GM12878 (cell line): ENCODE measurements at regions not wholly inside any gene's neighbourhood (a gene's known extent, or its start where the extent isn't known, plus 50 kb on each side); places are given as distances from the start of the nearest gene placed in this dataset.

Experiments
- ATAC-seq: fragments of 200-7000 bp; cut with Tn5 transposase; 3 replicates; pipeline ENCODE4 v1.9.1; 2020; ENCODE audit warnings: mild to moderate bottlenecking, moderate library complexity
- BruUV-seq: library from RNA; stranded (reverse); fragments of 400-500 nt; replicated peaks from 2 replicates; lab custom pipeline; 2021; lab: Mats Ljungman, UMichigan
- CTCF ChIA-PET: fragments of 300-600 bp; sonication (Branson Sonifier 250); formaldehyde crosslinking; extraction: SDS; loops from one replicate; lab custom pipeline; 2021; ENCODE audit warnings: inconsistent platforms; lab: Yijun Ruan, JAX
- POLR2A ChIA-PET: fragments of 350-600 bp; formaldehyde crosslinking; extraction: SDS; loops from one replicate; lab custom pipeline; 2021; ENCODE audit warnings: inconsistent platforms; lab: Charles Lee
- RAD21 ChIA-PET: fragments of 300-600 bp; sonication (Branson Sonifier 250); formaldehyde crosslinking; loops from one replicate; lab custom pipeline; 2023; ENCODE audit warnings: antibody characterized with exemption; ENCODE audit not compliant: unreplicated experiment; lab: Charles Lee
- SMC1A ChIA-PET: fragments of 300-600 bp; sonication (Branson Sonifier 250); formaldehyde crosslinking; loops from one replicate; lab custom pipeline; 2023; ENCODE audit not compliant: unreplicated experiment, uncharacterized antibody; lab: Charles Lee
- DNase-seq: peaks from one replicate; pipeline ENCODE4 v3.0.0-alpha.2; 2011; ENCODE audit warnings: low read depth, low spot score
- FAIRE-seq: peaks from 3 replicates; lab custom pipeline; 2011; peaks lifted over from hg19 to GRCh38; lab: Jason Lieb, UNC
- H2AFZ ChIP-seq: 2 replicates; pipeline ENCODE4 v1.6.0; 2011; ENCODE audit warnings: low read depth, low read length, control low read depth; ENCODE audit not compliant: control insufficient read depth
- H3K27ac ChIP-seq: 2 replicates; pipeline ENCODE4 v1.5.1; 2011; ENCODE audit warnings: control low read depth; ENCODE audit not compliant: control insufficient read depth, insufficient read depth
- H3K27me3 ChIP-seq, 2 experiments: replicated peaks in 1 of 2; 2 replicates each; pipeline versions ENCODE4 v1.6.0 to v1.6.1; 2011; ENCODE audit warnings: low read length in 1 of 2; ENCODE audit not compliant: control insufficient read depth in 2 of 2, insufficient read depth in 2 of 2
- H3K36me3 ChIP-seq, 2 experiments: 2 replicates each; pipeline ENCODE4 v1.5.1; 2011; ENCODE audit warnings: low read length in 1 of 2; ENCODE audit not compliant: control insufficient read depth in 2 of 2, insufficient read depth in 2 of 2
- H3K4me1 ChIP-seq: 2 replicates; pipeline ENCODE4 v1.6.1; 2011; ENCODE audit warnings: mild to moderate bottlenecking, low read length, moderate library complexity, mixed read lengths; ENCODE audit not compliant: control insufficient read depth, insufficient read depth
- H3K4me2 ChIP-seq: 2 replicates; pipeline ENCODE4 v1.6.0; 2011; ENCODE audit warnings: control low read depth; ENCODE audit not compliant: control insufficient read depth, insufficient read depth
- H3K4me3 ChIP-seq: fragments of 200-600 bp; sonication (generic); 2 replicates; pipeline ENCODE4 v1.5.1; 2016
- H3K79me2 ChIP-seq: 2 replicates; pipeline ENCODE4 v1.6.0; 2011; ENCODE audit warnings: low read length; ENCODE audit not compliant: control insufficient read depth, insufficient read depth
- H3K9ac ChIP-seq: 2 replicates; pipeline ENCODE4 v1.8.0; 2011; ENCODE audit warnings: low read length, control low read depth, mixed read lengths; ENCODE audit not compliant: control insufficient read depth, insufficient read depth
- H3K9me3 ChIP-seq: replicated peaks from 3 replicates; pipeline ENCODE4 v1.5.1; 2011; ENCODE audit warnings: mild to moderate bottlenecking, low read length; ENCODE audit not compliant: control insufficient read depth, insufficient read depth
- H4K20me1 ChIP-seq: 2 replicates; pipeline ENCODE4 v1.6.0; 2011; ENCODE audit not compliant: control insufficient read depth, insufficient read depth
- ASH2L ChIP-seq: fragments of 300-600, 200-600 bp; sonication (generic); IDR thresholded peaks from 2 replicates; pipeline ENCODE4 v1.6.1; 2017; ENCODE audit warnings: low read depth, mild to moderate bottlenecking, borderline replicate concordance
- CBX3 ChIP-seq: fragments of 200-600 bp; sonication (generic); IDR thresholded peaks from 2 replicates; pipeline ENCODE4 v1.6.1; 2016; ENCODE audit warnings: low read depth, borderline replicate concordance
- CHD1 ChIP-seq: IDR thresholded peaks from 2 replicates; pipeline ENCODE4 v1.6.1; 2012; ENCODE audit warnings: low read depth, low read length, improper control_type of control experiment
- CREM ChIP-seq: IDR thresholded peaks from 2 replicates; pipeline ENCODE4 v1.6.1; 2014; ENCODE audit warnings: antibody characterized with exemption, low read depth
- EP300 ChIP-seq, 2 experiments: fragments of 150-350 bp in 1 of 2; IDR thresholded peaks; 2 replicates each; pipeline ENCODE4 v1.6.1; 2011 to 2012; ENCODE audit warnings: low read depth in 2 of 2, low read length in 2 of 2, borderline replicate concordance in 1 of 2, improper control_type of control experiment in 1 of 2, inconsistent platforms in 1 of 2; ENCODE audit not compliant: control insufficient read depth in 1 of 2
- HDAC2 ChIP-seq: fragments of 200-600 bp; sonication (generic); IDR thresholded peaks from 2 replicates; pipeline ENCODE4 v1.6.1; 2017
- KLF5 ChIP-seq: fragments of 450-650 bp; IDR thresholded peaks from 2 replicates; pipeline ENCODE4 v1.6.1; 2014; ENCODE audit warnings: mild to moderate bottlenecking; ENCODE audit not compliant: partially characterized antibody
- MXI1 ChIP-seq: fragments of 150-350 bp; IDR thresholded peaks from 2 replicates; pipeline ENCODE4 v1.6.1; 2011; ENCODE audit warnings: low read depth, mild to moderate bottlenecking, inconsistent platforms, low read length, improper control_type of control experiment
- NR2C1 ChIP-seq: fragments of 450-650 bp; IDR thresholded peaks from 2 replicates; pipeline ENCODE4 v1.6.1; 2017; ENCODE audit warnings: antibody characterized with exemption, mild to moderate bottlenecking, moderate library complexity
- RFX5 ChIP-seq: IDR thresholded peaks from 2 replicates; pipeline ENCODE4 v1.6.1; 2011; ENCODE audit warnings: low read depth, low read length, improper control_type of control experiment
- SMAD1 ChIP-seq: fragments of 450-650 bp; IDR thresholded peaks from 2 replicates; pipeline ENCODE4 v1.6.1; 2018; ENCODE audit warnings: mild to moderate bottlenecking, low read depth; ENCODE audit not compliant: partially characterized antibody
- SMAD5 ChIP-seq: IDR thresholded peaks from 2 replicates; pipeline ENCODE4 v1.6.1; 2016; ENCODE audit warnings: antibody characterized with exemption, low read depth
- SMC3 ChIP-seq: IDR thresholded peaks from 2 replicates; pipeline ENCODE4 v1.6.1; 2011; ENCODE audit warnings: low read length, improper control_type of control experiment, borderline replicate concordance
- ZNF207 ChIP-seq: fragments of 450-650 bp; IDR thresholded peaks from 2 replicates; pipeline ENCODE4 v1.6.1; 2014; ENCODE audit warnings: antibody characterized with exemption, mild to moderate bottlenecking, borderline replicate concordance
- ZNF217 ChIP-seq: fragments of 450-650 bp; IDR thresholded peaks from 2 replicates; pipeline ENCODE4 v1.6.1; 2017; ENCODE audit warnings: antibody characterized with exemption, mild to moderate bottlenecking
- WGBS: methylation state at CpG from one replicate; pipeline ENCODE4 v1.1.6; 2016; ENCODE audit warnings: low lambda C conversion rate; ENCODE audit not compliant: insufficient replicate concordance, insufficient coverage; ENCODE audit errors: missing lambda C conversion rate; 5-methylcytosine and 5-hydroxymethylcytosine counted together
- in situ Hi-C: fragments of 300-500 bp; cut with MboI; formaldehyde crosslinking; loops from 9 replicates; pipeline ENCODE4 v1.14.3; 2018; ENCODE audit warnings: mixed read lengths
- intact Hi-C: fragments of 100-400 bp; cut with micrococcal nuclease; formaldehyde crosslinking; loops from one replicate; pipeline ENCODE4 v1.14.2; 2022; ENCODE audit not compliant: unreplicated experiment
- TF ChIP-seq, protein P1 (sequence below): fragments of 450-650 bp; IDR thresholded peaks from 2 replicates; pipeline ENCODE4 v1.6.1; 2017; ENCODE audit warnings: mild to moderate bottlenecking, low read depth, inconsistent platforms; ENCODE audit not compliant: poor library complexity, severe bottlenecking
- TF ChIP-seq, protein P2 (sequence below): fragments of 450-650 bp; formaldehyde crosslinking; IDR thresholded peaks from 2 replicates; pipeline ENCODE4 v1.5.0; 2022; ENCODE audit warnings: mild to moderate bottlenecking, missing genetic modification characterization
- TF ChIP-seq, protein P3 (sequence below): fragments of 450-650 bp; conservative IDR thresholded peaks from 2 replicates; pipeline ENCODE4 v1.6.1; 2017; ENCODE audit warnings: mild to moderate bottlenecking, moderate library complexity

DNA sequence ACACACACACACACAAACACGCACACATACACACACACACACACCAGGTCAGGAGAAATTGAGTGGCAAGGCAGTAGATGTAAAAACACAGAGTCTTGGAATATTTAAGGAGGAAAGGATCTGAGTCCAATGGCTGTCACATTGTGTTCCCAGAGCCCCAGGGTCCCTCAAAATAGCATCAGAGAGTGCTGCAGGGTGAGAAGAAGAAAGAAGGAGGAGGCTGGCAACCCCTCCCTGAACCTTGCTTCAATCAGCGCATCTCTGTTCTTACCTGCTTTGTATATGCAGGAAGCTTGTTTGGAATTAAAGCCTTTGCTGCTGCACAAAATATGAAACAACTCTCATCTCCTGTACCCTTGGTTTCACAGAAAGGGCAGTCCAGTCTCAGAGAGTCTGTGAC, 406.5 kb downstream of the MIAT start:
- Histone ChIP-seq H3K27me3 (no peaks in the 10 kb centered on the region), H3K9ac (no peak overlapping the region), H3K4me1 (no peaks in the 10 kb centered on the region), H3K4me2 (no peak overlapping the region), H3K79me2 (no peaks in the 10 kb centered on the region), H3K9me3 (no peaks in the 10 kb centered on the region), H3K36me3 (no peaks in the 10 kb centered on the region), H4K20me1 (no peaks in the 10 kb centered on the region), H2AFZ (no peak overlapping the region), H3K4me3 (no peak overlapping the region), H3K27ac (no peak overlapping the region)
- FAIRE-seq (no peak), ATAC-seq (no peak), DNase-seq (no peak)
- BruUV-seq = no TSS peak
- ChIA-PET SMC1A (no interaction called here), POLR2A (no interaction called here), RAD21 (no interaction called here), CTCF (no interaction called here)
- WGBS = 41% methylated on average over 2 of the region's 2 CpGs
- in situ Hi-C loops (no loop called here), intact Hi-C loops (no loop called here)
- TF ChIP-seq KLF5 = no peak
- no peak for TF ChIP-seq SMAD5
- no peak for TF ChIP-seq SMC3
- TF ChIP-seq EP300 (IDR thresholded peaks at IDR 0.05; ENCODE audit: borderline replicate concordance in 1 of 2, control insufficient read depth in 1 of 2, low read depth in 2 of 2, low read length in 2 of 2) = no peak
- TF ChIP-seq ASH2L = no peak
- TF ChIP-seq ZNF217 = no peak
- TF ChIP-seq MXI1 = no peak
- TF ChIP-seq SMAD1 = no peak
- TF ChIP-seq, protein P1, sequence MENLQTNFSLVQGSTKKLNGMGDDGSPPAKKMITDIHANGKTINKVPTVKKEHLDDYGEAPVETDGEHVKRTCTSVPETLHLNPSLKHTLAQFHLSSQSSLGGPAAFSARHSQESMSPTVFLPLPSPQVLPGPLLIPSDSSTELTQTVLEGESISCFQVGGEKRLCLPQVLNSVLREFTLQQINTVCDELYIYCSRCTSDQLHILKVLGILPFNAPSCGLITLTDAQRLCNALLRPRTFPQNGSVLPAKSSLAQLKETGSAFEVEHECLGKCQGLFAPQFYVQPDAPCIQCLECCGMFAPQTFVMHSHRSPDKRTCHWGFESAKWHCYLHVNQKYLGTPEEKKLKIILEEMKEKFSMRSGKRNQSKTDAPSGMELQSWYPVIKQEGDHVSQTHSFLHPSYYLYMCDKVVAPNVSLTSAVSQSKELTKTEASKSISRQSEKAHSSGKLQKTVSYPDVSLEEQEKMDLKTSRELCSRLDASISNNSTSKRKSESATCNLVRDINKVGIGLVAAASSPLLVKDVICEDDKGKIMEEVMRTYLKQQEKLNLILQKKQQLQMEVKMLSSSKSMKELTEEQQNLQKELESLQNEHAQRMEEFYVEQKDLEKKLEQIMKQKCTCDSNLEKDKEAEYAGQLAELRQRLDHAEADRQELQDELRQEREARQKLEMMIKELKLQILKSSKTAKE = no peak
- TF ChIP-seq, protein P2, sequence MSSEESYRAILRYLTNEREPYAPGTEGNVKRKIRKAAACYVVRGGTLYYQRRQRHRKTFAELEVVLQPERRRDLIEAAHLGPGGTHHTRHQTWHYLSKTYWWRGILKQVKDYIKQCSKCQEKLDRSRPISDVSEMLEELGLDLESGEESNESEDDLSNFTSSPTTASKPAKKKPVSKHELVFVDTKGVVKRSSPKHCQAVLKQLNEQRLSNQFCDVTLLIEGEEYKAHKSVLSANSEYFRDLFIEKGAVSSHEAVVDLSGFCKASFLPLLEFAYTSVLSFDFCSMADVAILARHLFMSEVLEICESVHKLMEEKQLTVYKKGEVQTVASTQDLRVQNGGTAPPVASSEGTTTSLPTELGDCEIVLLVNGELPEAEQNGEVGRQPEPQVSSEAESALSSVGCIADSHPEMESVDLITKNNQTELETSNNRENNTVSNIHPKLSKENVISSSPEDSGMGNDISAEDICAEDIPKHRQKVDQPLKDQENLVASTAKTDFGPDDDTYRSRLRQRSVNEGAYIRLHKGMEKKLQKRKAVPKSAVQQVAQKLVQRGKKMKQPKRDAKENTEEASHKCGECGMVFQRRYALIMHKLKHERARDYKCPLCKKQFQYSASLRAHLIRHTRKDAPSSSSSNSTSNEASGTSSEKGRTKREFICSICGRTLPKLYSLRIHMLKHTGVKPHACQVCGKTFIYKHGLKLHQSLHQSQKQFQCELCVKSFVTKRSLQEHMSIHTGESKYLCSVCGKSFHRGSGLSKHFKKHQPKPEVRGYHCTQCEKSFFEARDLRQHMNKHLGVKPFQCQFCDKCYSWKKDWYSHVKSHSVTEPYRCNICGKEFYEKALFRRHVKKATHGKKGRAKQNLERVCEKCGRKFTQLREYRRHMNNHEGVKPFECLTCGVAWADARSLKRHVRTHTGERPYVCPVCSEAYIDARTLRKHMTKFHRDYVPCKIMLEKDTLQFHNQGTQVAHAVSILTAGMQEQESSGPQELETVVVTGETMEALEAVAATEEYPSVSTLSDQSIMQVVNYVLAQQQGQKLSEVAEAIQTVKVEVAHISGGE (CRISPR knock-in tag) = no peak
- no peak for TF ChIP-seq HDAC2
- TF ChIP-seq ZNF207 = no peak
- TF ChIP-seq, protein P3, sequence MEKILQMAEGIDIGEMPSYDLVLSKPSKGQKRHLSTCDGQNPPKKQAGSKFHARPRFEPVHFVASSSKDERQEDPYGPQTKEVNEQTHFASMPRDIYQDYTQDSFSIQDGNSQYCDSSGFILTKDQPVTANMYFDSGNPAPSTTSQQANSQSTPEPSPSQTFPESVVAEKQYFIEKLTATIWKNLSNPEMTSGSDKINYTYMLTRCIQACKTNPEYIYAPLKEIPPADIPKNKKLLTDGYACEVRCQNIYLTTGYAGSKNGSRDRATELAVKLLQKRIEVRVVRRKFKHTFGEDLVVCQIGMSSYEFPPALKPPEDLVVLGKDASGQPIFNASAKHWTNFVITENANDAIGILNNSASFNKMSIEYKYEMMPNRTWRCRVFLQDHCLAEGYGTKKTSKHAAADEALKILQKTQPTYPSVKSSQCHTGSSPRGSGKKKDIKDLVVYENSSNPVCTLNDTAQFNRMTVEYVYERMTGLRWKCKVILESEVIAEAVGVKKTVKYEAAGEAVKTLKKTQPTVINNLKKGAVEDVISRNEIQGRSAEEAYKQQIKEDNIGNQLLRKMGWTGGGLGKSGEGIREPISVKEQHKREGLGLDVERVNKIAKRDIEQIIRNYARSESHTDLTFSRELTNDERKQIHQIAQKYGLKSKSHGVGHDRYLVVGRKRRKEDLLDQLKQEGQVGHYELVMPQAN = no peak
- TF ChIP-seq RFX5 = no peak
- TF ChIP-seq CREM = no peak
- TF ChIP-seq CHD1 = no peak
- TF ChIP-seq CBX3 = no peak
- no peak for TF ChIP-seq NR2C1
